HCT116 (cell line): ENCODE measurements at regions not wholly inside any gene's neighbourhood (a gene's known extent, or its start where the extent isn't known, plus 50 kb on each side); places are given as distances from the start of the nearest gene placed in this dataset.

Experiments
- ATAC-seq: fragments of 200-7000 bp; cut with Tn5 transposase; 2 replicates; pipeline ENCODE4 v1.9.1; 2020; ENCODE audit warnings: mild to moderate bottlenecking, moderate library complexity
- BruUV-seq: library from RNA; stranded (reverse); fragments of 400-500 nt; replicated peaks from 2 replicates; lab custom pipeline; 2021; lab: Mats Ljungman, UMichigan
- CTCF ChIA-PET: fragments of 300-600 bp; sonication (Branson Sonifier 250); formaldehyde crosslinking; loops from one replicate; lab custom pipeline; 2021; ENCODE audit warnings: antibody characterized with exemption; lab: Charles Lee
- POLR2A ChIA-PET: fragments of 300-600, 350-600 bp; sonication (Branson Sonifier 250); formaldehyde crosslinking; loops from one replicate; lab custom pipeline; 2021; ENCODE audit warnings: antibody characterized with exemption; lab: Charles Lee
- RAD21 ChIA-PET, 2 experiments: fragments of 300-600 bp; sonication (Branson Sonifier 250); formaldehyde crosslinking; loops; one replicate each; lab custom pipeline; 2023; ENCODE audit warnings: low total read pairs in 2 of 2; ENCODE audit not compliant: uncharacterized antibody in 2 of 2, unreplicated experiment in 2 of 2, low non-redundant PET in 1 of 2; lab: Charles Lee
- DNase-seq: peaks from one replicate; pipeline ENCODE4 v3.0.0-alpha.2; 2010; ENCODE audit warnings: low read depth, low spot score
- H2AFZ ChIP-seq: fragments of 200-600 bp; shearing (Covaris generic), sonication (generic); 2 replicates; pipeline ENCODE4 v1.6.1; 2017; ENCODE audit warnings: low read depth, mixed run types, mixed read lengths, antibody characterized with exemption, low read length; ENCODE audit not compliant: poor library complexity, severe bottlenecking
- H3K27ac ChIP-seq: 2 replicates; pipeline ENCODE4 v1.5.1; 2012; ENCODE audit warnings: low read depth, low read length
- H3K27me3 ChIP-seq: fragments of 200-600 bp; sonication (generic); 2 replicates; pipeline ENCODE4 v1.6.1; 2016; ENCODE audit warnings: mixed run types, low read length, mixed read lengths; ENCODE audit not compliant: insufficient read depth
- H3K36me3 ChIP-seq, 2 experiments: fragments of 200-500 bp in 1 of 2; fragments of 200-600 bp in 1 of 2; sonication (Bioruptor generic) in 1 of 2; sonication (generic) in 1 of 2; 2 replicates each; pipeline versions ENCODE4 v1.5.1 to v1.6.1; 2014 to 2016; ENCODE audit warnings: low read length in 2 of 2, inconsistent platforms in 1 of 2, mixed read lengths in 1 of 2, mixed run types in 1 of 2; ENCODE audit not compliant: insufficient read depth in 2 of 2, control insufficient read depth in 1 of 2
- H3K4me1 ChIP-seq, 2 experiments: fragments of 200-600 bp in 1 of 2; sonication (generic) in 1 of 2; 2 replicates each; pipeline versions ENCODE4 v1.5.1 to v1.6.1; 2012 to 2017; ENCODE audit warnings: low read length in 2 of 2, inconsistent platforms in 1 of 2, mild to moderate bottlenecking in 1 of 2, mixed read lengths in 1 of 2, mixed run types in 1 of 2, moderate library complexity in 1 of 2; ENCODE audit not compliant: insufficient read depth in 2 of 2, control insufficient read depth in 1 of 2
- H3K4me2 ChIP-seq: fragments of 200-600 bp; sonication (generic); 2 replicates; pipeline ENCODE4 v1.6.1; 2017; ENCODE audit warnings: mixed run types, low read length, mixed read lengths
- H3K4me3 ChIP-seq, 2 experiments: fragments of 200-600 bp in 1 of 2; sonication (generic) in 1 of 2; replicated peaks in 1 of 2; 2 replicates each; pipeline ENCODE4 v1.5.1; 2011 to 2016; ENCODE audit warnings: low read length in 2 of 2, control low read depth in 1 of 2, low read depth in 1 of 2, mild to moderate bottlenecking in 1 of 2, mixed read lengths in 1 of 2, mixed run types in 1 of 2
- H3K79me2 ChIP-seq: fragments of 200-600 bp; sonication (generic); 2 replicates; pipeline ENCODE4 v1.6.1; 2017; ENCODE audit warnings: mild to moderate bottlenecking, mixed run types, low read length, moderate library complexity, mixed read lengths; ENCODE audit not compliant: insufficient read depth
- H3K9ac ChIP-seq: fragments of 200-600 bp; sonication (generic); 2 replicates; pipeline ENCODE4 v1.6.1; 2016; ENCODE audit warnings: low read length, mixed read lengths
- H3K9me2 ChIP-seq: fragments of 200-600 bp; sonication (generic), shearing (Covaris generic); 2 replicates; pipeline ENCODE4 v1.6.1; 2017; ENCODE audit warnings: mixed run types, mild to moderate bottlenecking, moderate library complexity; ENCODE audit not compliant: insufficient read depth
- H3K9me3 ChIP-seq, 2 experiments: fragments of 200-500 bp in 1 of 2; fragments of 200-600 bp in 1 of 2; sonication (Bioruptor generic) in 1 of 2; sonication (generic) in 1 of 2; 2 replicates each; pipeline ENCODE4 v1.6.1; 2014 to 2017; ENCODE audit warnings: low read length in 2 of 2, mixed read lengths in 2 of 2, inconsistent platforms in 1 of 2, low read depth in 1 of 2, mild to moderate bottlenecking in 1 of 2, mixed run types in 1 of 2, moderate library complexity in 1 of 2; ENCODE audit not compliant: control insufficient read depth in 1 of 2, insufficient read depth in 1 of 2
- H4K20me1 ChIP-seq: fragments of 200-600 bp; sonication (generic), shearing (Covaris generic); 2 replicates; pipeline ENCODE4 v1.6.1; 2017; ENCODE audit warnings: mixed run types, mild to moderate bottlenecking, moderate library complexity; ENCODE audit not compliant: insufficient read depth
- ATF3 ChIP-seq: IDR thresholded peaks from 2 replicates; pipeline ENCODE4 v1.6.1; 2012
- CEBPB ChIP-seq: IDR thresholded peaks from 2 replicates; pipeline ENCODE4 v1.6.1; 2012; ENCODE audit warnings: low read depth
- ELF1 ChIP-seq: IDR thresholded peaks from 2 replicates; pipeline ENCODE4 v1.6.1; 2012; ENCODE audit warnings: low read depth, borderline replicate concordance
- EZH2phosphoT487 ChIP-seq: fragments of 200-600 bp; IDR thresholded peaks from 2 replicates; pipeline ENCODE4 v1.6.1; 2018; ENCODE audit warnings: antibody characterized with exemption, borderline replicate concordance
- POLR2A ChIP-seq: IDR thresholded peaks from 2 replicates; pipeline ENCODE4 v1.7.0; 2011; ENCODE audit warnings: borderline replicate concordance; ENCODE audit not compliant: insufficient read depth, insufficient read length; ENCODE audit errors: extremely low read depth
- SIN3A ChIP-seq: IDR thresholded peaks from 2 replicates; pipeline ENCODE4 v1.6.1; 2012; ENCODE audit warnings: low read depth
- SP1 ChIP-seq: IDR thresholded peaks from 2 replicates; pipeline ENCODE4 v1.6.1; 2012; ENCODE audit warnings: low read depth
- SRF ChIP-seq: IDR thresholded peaks from 2 replicates; pipeline ENCODE4 v1.6.1; 2012; ENCODE audit warnings: low read depth
- TCF7L2 ChIP-seq: IDR thresholded peaks from 2 replicates; pipeline ENCODE4 v1.7.0; 2011; ENCODE audit warnings: borderline replicate concordance, inconsistent platforms; ENCODE audit not compliant: insufficient read depth, insufficient read length; ENCODE audit errors: extremely low read depth
- ZFX ChIP-seq: fragments of 450-650 bp; IDR thresholded peaks from 2 replicates; pipeline ENCODE4 v1.6.1; 2017
- intact Hi-C: fragments of 100-400 bp; cut with micrococcal nuclease; formaldehyde crosslinking; loops from 2 replicates; pipeline ENCODE4 v1.10.0; 2022

- no TSS peak for BruUV-seq
- ChIA-PET CTCF (no interaction called here), POLR2A (no interaction called here), RAD21 (no interaction called here)
- no peak overlapping the region for H2AFZ ChIP-seq
- H3K4me3 ChIP-seq = no peak overlapping the region
- H3K4me1 ChIP-seq = no peaks in the 10 kb centered on the region
- no peak for ATAC-seq
- no peaks in the 10 kb centered on the region for H4K20me1 ChIP-seq
- H3K4me2 ChIP-seq = no peak overlapping the region
- no peaks in the 10 kb centered on the region for H3K36me3 ChIP-seq
- no peaks in the 10 kb centered on the region for H3K27me3 ChIP-seq
- H3K9me2 ChIP-seq = no peaks in the 10 kb centered on the region
- intact Hi-C loops = no loop called here
- H3K79me2 ChIP-seq = no peaks in the 10 kb centered on the region
- no peak for DNase-seq
- no peak overlapping the region for H3K27ac ChIP-seq
- TF ChIP-seq TCF7L2 = no peak
- no peak for TF ChIP-seq ZFX
- no peaks in the 10 kb centered on the region for H3K9me3 ChIP-seq
- H3K9ac ChIP-seq = no peak overlapping the region
Observed at GRCh38 chr3:6560259-6560658, 300.7 kb upstream of the GRM7 start.

GRCh38 chr3:6567241-6567640 is 293.7 kb upstream of the GRM7 start:
- no peak overlapping the region for H3K4me2 ChIP-seq
- ChIA-PET CTCF (no interaction called here), RAD21 (no interaction called here), POLR2A (no interaction called here)
- ATAC-seq = no peak
- no peak overlapping the region for H3K4me3 ChIP-seq
- TF ChIP-seq ZFX = no peak
- TF ChIP-seq ATF3 = no peak
- no peak for TF ChIP-seq EZH2phosphoT487
- no peak for TF ChIP-seq SP1
- no peak for TF ChIP-seq CEBPB
- TF ChIP-seq SRF = no peak
- TF ChIP-seq POLR2A = no peak
- TF ChIP-seq ELF1 = no peak
- no peak for TF ChIP-seq SIN3A
- H2AFZ ChIP-seq = no peak overlapping the region
- H3K79me2 ChIP-seq = no peaks in the 10 kb centered on the region
- no peaks in the 10 kb centered on the region for H3K4me1 ChIP-seq
- H3K36me3 ChIP-seq = no peaks in the 10 kb centered on the region
- no peak overlapping the region for H3K27ac ChIP-seq
- no peaks in the 10 kb centered on the region for H3K27me3 ChIP-seq
- no peaks in the 10 kb centered on the region for H3K9me2 ChIP-seq
- intact Hi-C loops = no loop called here
- H3K9me3 ChIP-seq = no peaks in the 10 kb centered on the region
- H3K9ac ChIP-seq = no peak overlapping the region
- no peak for DNase-seq
- H4K20me1 ChIP-seq = no peaks in the 10 kb centered on the region
- no TSS peak for BruUV-seq
